HK-2 (cell line): ENCODE measurements at regions not wholly inside any gene's neighbourhood (a gene's known extent, or its start where the extent isn't known, plus 50 kb on each side); places are given as distances from the start of the nearest gene placed in this dataset.
"Not testable (repeated sequence)": the region's sequence is repeated elsewhere in the genome, so short reads cannot be mapped to it uniquely, and the experiment has no call there.

Experiments
- DNase-seq: peaks from one replicate; pipeline ENCODE4 v3.0.0-alpha.2; 2018; ENCODE audit not compliant: unreplicated experiment

GRCh38 chr7:9919-10318 is 182.5 kb upstream of the FAM20C start:
- DNase-seq: not testable (repeated sequence)

- not testable (repeated sequence) for DNase-seq
These were observed 159.6 kb upstream of the FAM20C start for GRCh38 chr7:32565-33280.

GRCh38 chr7:35121-35541 is 157.2 kb upstream of the FAM20C start:
- not testable (repeated sequence) for DNase-seq

- DNase-seq: not testable (repeated sequence)
These were observed 155.8 kb upstream of the FAM20C start for GRCh38 chr7:36539-36938.

- DNase-seq: not testable (repeated sequence)
These were observed 154.7 kb upstream of the FAM20C start for GRCh38 chr7:37656-38055.

- not testable (repeated sequence) for DNase-seq
These were observed 153.9 kb upstream of the FAM20C start for GRCh38 chr7:38444-38843.

- DNase-seq: not testable (repeated sequence)
These were observed 152.2 kb upstream of the FAM20C start for GRCh38 chr7:39984-40740.

GRCh38 chr7:40799-41750 is 151.3 kb upstream of the FAM20C start:
- no peak for DNase-seq

- no peak for DNase-seq
These were observed 150.3 kb upstream of the FAM20C start for GRCh38 chr7:41917-42565.

GRCh38 chr7:43791-44540 is 148.4 kb upstream of the FAM20C start:
- DNase-seq: no peak

- no peak for DNase-seq
These were observed 147.9 kb upstream of the FAM20C start for GRCh38 chr7:44541-44896.

- no peak for DNase-seq
These were observed 147.0 kb upstream of the FAM20C start for GRCh38 chr7:45106-46090.

GRCh38 chr7:46123-46829 is 146.1 kb upstream of the FAM20C start:
- DNase-seq: no peak

GRCh38 chr7:46830-47140 is 145.6 kb upstream of the FAM20C start:
- no peak for DNase-seq

GRCh38 chr7:51456-52068 is 140.8 kb upstream of the FAM20C start:
- no peak for DNase-seq

- DNase-seq: no peak
These were observed 140.3 kb upstream of the FAM20C start for GRCh38 chr7:52100-52499.

- DNase-seq: no peak
These were observed 138.8 kb upstream of the FAM20C start for GRCh38 chr7:53531-53930.

- no peak for DNase-seq
These were observed 137.8 kb upstream of the FAM20C start for GRCh38 chr7:54615-55014.
